PFSK-1 (cell line): ENCODE measurements at regions not wholly inside any gene's neighbourhood (a gene's known extent, or its start where the extent isn't known, plus 50 kb on each side); places are given as distances from the start of the nearest gene placed in this dataset.

Experiments
- FOXP2 ChIP-seq: optimal IDR thresholded peaks from 2 replicates; pipeline ENCODE3; 2011; ENCODE audit warnings: borderline replicate concordance, control low read depth, inconsistent platforms; ENCODE audit not compliant: insufficient read depth; ENCODE audit errors: extremely low read length, extremely low read depth
- POLR2AphosphoS5 ChIP-seq: IDR thresholded peaks from 2 replicates; pipeline ENCODE4 v1.6.1; 2012; ENCODE audit warnings: low read depth, mild to moderate bottlenecking, control low read depth, low read length, moderate library complexity
- SIN3A ChIP-seq: IDR thresholded peaks from 2 replicates; pipeline ENCODE4 v1.6.1; 2012; ENCODE audit warnings: mild to moderate bottlenecking, low read length, moderate library complexity, borderline replicate concordance; ENCODE audit not compliant: insufficient read depth
- TAF1 ChIP-seq: IDR thresholded peaks from 2 replicates; pipeline ENCODE4 v1.6.1; 2012; ENCODE audit warnings: low read length, control low read depth, borderline replicate concordance; ENCODE audit not compliant: insufficient read depth
- TF ChIP-seq, protein P1 (sequence below), 2 experiments: IDR thresholded peaks; 2 replicates each; pipeline versions ENCODE4 v1.6.1 to v1.8.0; 2011 to 2012; ENCODE audit warnings: low read depth in 2 of 2, low read length in 2 of 2, control low read depth in 1 of 2, inconsistent platforms in 1 of 2, mild to moderate bottlenecking in 1 of 2, moderate library complexity in 1 of 2; ENCODE audit not compliant: insufficient read depth in 1 of 2

DNA sequence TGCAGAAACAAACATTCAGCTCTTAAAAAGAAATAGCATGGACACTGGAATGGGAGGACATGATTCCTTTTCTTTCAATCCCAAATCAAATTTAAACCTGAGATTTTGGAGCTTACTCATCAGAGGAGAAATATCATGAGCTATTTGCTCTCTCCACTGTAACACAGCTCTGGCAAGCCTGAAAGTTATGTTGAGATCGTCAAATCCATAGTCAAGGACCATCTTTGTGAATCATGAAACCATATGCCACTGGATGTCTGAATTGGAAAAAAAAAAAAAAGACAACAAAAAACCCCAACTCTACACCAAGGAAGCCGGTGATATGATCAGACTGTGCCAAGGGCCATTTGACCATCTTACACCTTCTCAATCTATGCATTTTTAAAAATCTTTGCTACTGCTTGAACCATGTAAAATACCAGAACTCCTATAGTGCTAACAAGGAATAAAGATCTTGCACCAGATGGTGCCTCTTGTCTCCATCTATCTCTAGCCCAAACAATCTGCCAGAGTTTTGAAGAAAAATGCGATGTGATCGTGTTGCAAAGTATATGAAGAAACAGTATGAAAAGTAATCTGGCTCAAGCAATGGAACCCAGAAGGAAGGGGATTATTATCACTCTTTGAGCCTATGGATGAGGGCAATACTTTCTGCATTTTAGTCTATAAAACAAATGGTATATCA, 138.1 kb upstream of the MEF2C start:
- no peak for TF ChIP-seq SIN3A
- TF ChIP-seq POLR2AphosphoS5 = no peak

DNA sequence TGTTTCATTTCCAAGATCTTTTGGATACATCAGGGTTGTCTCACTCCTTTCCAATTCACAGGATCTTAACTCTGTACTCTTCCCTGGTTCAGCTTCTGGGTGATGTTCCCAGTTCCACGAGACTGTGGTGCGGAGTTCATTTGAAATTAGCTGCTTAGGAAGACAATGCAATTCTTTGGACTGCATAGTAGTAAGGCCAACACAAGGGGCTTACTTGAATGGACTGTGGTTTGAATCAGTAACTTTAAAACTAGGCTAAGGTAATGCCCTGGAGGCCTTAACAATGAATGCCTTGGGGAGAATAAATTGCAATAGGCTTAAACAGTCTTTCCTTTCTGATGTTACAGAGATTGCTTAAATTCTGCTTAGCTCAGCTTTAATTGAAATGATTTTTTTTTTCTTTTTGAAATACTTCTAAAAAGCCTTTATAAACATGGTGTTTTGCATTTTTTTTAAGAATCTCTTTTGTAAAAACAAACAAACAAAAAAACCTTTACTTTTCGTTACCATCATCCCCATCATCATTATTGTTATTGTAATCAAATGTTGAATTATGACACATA, 133.8 kb upstream of the MEF2C start:
- TF ChIP-seq SIN3A = no peak
- no peak for TF ChIP-seq FOXP2
- TF ChIP-seq TAF1 = no peak
- no peak for TF ChIP-seq POLR2AphosphoS5
- TF ChIP-seq, protein P1, sequence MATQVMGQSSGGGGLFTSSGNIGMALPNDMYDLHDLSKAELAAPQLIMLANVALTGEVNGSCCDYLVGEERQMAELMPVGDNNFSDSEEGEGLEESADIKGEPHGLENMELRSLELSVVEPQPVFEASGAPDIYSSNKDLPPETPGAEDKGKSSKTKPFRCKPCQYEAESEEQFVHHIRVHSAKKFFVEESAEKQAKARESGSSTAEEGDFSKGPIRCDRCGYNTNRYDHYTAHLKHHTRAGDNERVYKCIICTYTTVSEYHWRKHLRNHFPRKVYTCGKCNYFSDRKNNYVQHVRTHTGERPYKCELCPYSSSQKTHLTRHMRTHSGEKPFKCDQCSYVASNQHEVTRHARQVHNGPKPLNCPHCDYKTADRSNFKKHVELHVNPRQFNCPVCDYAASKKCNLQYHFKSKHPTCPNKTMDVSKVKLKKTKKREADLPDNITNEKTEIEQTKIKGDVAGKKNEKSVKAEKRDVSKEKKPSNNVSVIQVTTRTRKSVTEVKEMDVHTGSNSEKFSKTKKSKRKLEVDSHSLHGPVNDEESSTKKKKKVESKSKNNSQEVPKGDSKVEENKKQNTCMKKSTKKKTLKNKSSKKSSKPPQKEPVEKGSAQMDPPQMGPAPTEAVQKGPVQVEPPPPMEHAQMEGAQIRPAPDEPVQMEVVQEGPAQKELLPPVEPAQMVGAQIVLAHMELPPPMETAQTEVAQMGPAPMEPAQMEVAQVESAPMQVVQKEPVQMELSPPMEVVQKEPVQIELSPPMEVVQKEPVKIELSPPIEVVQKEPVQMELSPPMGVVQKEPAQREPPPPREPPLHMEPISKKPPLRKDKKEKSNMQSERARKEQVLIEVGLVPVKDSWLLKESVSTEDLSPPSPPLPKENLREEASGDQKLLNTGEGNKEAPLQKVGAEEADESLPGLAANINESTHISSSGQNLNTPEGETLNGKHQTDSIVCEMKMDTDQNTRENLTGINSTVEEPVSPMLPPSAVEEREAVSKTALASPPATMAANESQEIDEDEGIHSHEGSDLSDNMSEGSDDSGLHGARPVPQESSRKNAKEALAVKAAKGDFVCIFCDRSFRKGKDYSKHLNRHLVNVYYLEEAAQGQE (IDR thresholded peaks at IDR 0.05; ENCODE audit: insufficient read depth in 1 of 2, low read depth in 2 of 2, low read length in 2 of 2) = no peak

DNA sequence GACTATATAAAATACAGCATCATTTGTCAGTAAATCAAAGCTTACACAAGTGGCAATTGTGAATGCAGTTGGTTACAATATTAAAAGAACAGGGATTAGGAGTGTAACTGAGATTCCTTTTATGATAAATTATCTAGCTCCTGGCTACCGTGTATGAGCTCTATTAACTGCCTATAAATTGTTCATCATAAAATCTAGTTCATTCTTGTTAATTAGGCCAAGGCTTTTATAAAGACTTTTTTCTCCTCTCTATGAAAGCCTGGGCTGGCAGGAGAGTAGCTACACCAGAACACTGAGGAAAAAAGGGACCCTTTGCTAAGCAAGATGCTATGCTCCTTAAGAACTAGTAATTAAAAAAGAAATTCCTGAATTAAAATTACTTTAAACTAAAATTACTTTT, 132.4 kb upstream of the MEF2C start:
- TF ChIP-seq SIN3A (no peak), FOXP2 (no peak), TAF1 (no peak), POLR2AphosphoS5 (no peak)
- TF ChIP-seq, protein P1 (IDR thresholded peaks at IDR 0.05; ENCODE audit: insufficient read depth in 1 of 2, low read depth in 2 of 2, low read length in 2 of 2) = no peak

DNA sequence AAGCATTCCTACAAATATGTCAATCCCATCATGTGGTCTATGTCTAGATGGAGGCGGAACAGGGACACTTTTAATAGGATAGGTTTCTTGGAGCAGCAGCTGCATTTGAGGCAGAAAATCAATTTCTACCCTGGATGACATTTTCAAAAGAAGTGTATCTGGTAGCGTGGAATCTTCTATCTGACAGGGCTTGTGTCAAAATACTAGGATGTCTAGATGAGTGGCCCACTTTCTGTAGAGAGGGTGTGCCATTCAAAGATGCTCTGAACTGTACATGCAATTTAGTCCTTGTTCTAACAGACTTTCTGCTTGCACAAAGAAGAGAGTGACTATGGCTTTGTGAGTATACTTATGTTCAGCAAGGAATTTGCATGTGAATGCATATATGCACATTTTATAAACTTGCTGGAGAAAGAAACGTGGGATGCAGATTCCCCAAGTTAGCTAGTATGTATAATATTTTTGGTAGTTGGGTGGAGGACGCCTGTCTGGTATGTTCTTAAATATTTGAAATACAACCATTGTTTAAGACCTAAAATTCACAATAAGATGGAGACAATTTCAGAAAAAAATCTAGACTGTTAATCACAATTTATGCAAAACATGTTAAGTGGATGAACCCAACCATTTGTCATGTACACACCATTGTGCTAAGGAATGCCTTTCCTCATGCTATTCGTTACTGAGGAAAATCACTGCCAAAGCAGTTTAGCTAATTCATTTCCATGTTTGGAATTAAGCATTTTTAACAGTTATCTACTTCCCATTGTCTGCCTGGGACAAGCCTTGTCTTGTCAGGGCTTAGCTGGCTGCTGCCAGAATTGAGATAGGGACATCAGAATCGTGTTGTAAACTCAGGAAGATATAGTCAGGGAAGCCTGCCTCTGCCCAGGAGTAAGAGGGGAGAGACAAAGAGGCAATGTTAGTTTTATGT, 129.1 kb upstream of the MEF2C start:
- TF ChIP-seq, protein P1 (IDR thresholded peaks at IDR 0.05; ENCODE audit: insufficient read depth in 1 of 2, low read depth in 2 of 2, low read length in 2 of 2) = no peak
- TF ChIP-seq FOXP2 (no peak), SIN3A (no peak), POLR2AphosphoS5 (no peak), TAF1 (no peak)

DNA sequence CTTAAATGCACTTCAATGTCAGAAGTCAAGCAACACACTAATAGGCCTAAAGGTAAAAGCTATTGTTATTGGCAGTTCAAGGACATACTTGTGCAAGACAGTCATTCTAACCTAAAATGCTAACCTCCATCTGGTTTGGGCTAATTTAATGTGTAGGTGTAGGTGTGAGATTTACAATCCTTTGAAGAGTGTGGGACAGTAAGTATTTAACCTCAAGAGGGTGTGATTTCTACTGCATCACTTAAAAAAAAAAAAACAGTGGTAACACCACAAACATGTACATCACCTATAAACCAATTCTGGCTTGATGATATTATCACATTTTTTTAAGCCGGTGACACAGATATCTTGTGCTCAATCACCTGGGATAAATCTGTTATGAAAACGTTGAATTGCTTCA, 127.5 kb upstream of the MEF2C start:
- no peak for TF ChIP-seq SIN3A
- TF ChIP-seq, protein P1 (IDR thresholded peaks at IDR 0.05; ENCODE audit: insufficient read depth in 1 of 2, low read depth in 2 of 2, low read length in 2 of 2) = no peak
- no peak for TF ChIP-seq TAF1
- TF ChIP-seq FOXP2 = no peak
- TF ChIP-seq POLR2AphosphoS5 = no peak
